Fibroblast of pulmonary artery (primary cell): ENCODE measurements at regions not wholly inside any gene's neighbourhood (a gene's known extent, or its start where the extent isn't known, plus 50 kb on each side); places are given as distances from the start of the nearest gene placed in this dataset.
A peak's percentile ranks its signal among the peaks of the same experiment; 100 is the strongest.

ENCODE experiments used
- DNase-seq: peaks from one replicate; pipeline ENCODE4 v3.0.0-alpha.2; 2010; ENCODE audit warnings: low read depth
- H3K4me3 ChIP-seq: replicated peaks from 2 replicates; pipeline ENCODE4 v1.5.1; 2011; ENCODE audit warnings: low read depth, mild to moderate bottlenecking, control low read depth, low read length, moderate library complexity
- CTCF ChIP-seq: IDR thresholded peaks from 2 replicates; pipeline ENCODE4 v1.5.1; 2011; ENCODE audit warnings: mild to moderate bottlenecking, control low read depth, low read length, inconsistent platforms; ENCODE audit errors: missing control alignments

GRCh38 chr7:155202106-155202871, 95.4 kb upstream of the INSIG1 start:
- no peak for TF ChIP-seq CTCF
- H3K4me3 ChIP-seq: no peak overlapping the region
- DNase-seq: no peak

DNA sequence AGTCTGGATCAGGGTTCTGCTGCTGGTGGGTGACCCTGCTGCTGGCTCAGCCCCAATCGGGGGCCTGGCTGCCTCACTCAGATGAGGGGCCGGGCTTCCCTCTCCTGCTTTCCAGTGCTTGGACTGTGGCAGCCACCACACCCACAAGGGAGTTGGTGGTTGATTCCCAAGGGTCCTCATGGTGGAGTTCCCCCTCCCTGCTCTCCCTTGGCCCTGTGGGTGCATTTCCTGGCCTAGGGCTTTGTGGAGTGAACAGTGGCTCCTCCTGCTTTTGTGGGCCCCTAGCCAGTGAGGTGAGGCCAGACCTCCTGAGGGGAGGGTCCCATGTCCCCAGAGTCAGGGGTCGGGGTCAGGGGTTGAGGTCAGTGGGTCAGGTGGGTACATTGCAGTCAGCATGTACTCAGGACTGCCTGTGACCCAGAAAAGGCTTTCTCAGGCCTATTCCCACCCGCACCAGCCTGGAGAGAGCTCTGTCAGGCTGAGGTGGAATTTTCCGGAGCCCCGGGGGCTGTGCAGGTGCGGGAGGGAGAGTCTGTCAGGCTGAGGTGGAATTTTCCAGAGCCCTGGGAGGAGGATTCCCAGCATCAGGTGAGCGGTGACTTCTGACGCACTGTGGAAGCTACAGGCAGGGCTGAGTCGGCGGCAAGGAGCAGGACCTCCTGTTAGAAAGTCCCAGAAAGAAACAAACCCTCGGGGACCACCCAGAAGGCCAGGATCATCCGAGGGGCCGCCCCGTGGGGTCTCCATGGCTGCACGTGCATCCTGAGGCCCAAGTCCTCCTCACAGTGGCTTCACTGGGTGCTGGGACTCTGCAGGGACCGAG, 94.4 kb upstream of the INSIG1 start:
- no peak overlapping the region for H3K4me3 ChIP-seq
- no peak for TF ChIP-seq CTCF
- no peak for DNase-seq

GRCh38 chr7:155203882-155204691, 93.6 kb upstream of the INSIG1 start:
- H3K4me3 ChIP-seq: no peak overlapping the region
- DNase-seq: no peak
- TF ChIP-seq CTCF: no peak

- no peak for DNase-seq
- no peak overlapping the region for H3K4me3 ChIP-seq
- no peak for TF ChIP-seq CTCF
Measured at GRCh38 chr7:155204744-155205367, 92.8 kb upstream of the INSIG1 start.

DNA sequence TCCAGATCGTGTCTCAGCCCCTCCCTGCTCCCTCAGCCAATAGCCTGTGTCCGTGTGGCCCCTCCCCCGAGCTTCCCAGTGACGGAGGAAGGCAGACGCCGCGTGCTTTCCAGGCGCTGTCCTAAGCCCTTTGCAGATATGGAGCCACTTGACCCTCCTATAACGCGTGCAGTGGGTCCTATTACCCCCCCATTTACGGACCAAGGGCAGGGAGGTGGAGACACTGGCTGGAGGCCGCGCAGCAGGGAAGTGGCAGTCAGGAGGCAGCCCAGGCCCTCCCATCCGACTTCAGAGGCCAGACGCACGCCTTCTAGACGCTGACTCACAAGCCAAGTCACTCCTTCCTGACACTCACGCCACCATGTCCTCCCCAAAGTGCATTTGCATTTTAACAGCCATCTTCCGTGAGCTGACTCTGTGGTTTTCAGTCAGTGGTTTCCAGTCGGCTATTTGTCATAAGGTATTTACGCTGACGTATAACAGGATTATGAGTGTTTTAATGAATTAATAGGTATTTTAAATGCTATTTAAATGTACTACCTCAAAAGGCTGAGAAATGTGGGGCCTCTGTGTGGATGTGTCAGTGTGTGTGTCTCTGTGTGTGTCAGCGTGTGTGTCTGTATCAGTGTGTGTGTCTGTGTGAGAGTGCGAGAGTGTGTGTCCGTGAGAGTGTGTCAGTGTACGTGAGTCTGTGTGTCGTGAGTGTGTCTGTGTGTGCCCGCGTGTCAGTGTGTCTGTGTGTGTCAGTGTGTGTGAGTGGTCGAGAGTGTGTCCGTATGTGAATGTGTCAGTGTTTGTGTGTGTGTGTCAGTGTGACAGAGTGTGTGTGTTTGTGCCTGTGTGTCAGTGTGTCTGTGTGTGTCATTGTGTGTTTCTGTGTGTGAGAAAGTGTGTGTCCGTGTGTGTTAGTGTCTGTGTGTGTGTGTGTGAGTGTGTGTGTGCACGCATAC, 92.0 kb upstream of the INSIG1 start:
- TF ChIP-seq CTCF: no peak
- H3K4me3 ChIP-seq: peak overlapping the region; percentile 50
- DNase-seq: peak; percentile 95
